GM19023 (cell line): ENCODE measurements at regions not wholly inside any gene's neighbourhood (a gene's known extent, or its start where the extent isn't known, plus 50 kb on each side); places are given as distances from the start of the nearest gene placed in this dataset.

Experiments
- ATAC-seq: cut with Tn5 transposase; IDR thresholded peaks from one replicate; pipeline ENCODE4 v1.9.1; 2021; ENCODE audit warnings: mild to moderate bottlenecking, moderate library complexity; ENCODE audit not compliant: unreplicated experiment

DNA sequence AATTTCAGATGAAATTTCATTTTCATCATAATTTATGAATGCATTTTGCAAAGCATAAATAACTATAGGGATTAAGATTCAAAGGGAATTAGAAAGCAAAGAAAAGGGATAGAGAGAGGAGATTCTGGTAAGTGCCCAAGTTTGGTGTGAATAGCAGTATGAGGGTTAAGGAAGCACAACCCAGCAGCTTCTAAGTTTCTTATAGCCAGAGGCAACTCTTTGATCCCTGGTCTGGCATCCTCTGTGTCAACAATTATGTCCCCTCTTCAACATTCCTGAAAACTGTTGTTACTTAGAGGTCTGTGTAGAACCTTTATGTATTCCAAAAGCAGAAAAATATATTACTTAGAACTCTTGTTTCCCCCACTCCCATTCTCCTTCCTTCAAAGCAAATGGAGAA is 171.6 kb upstream of the SATB2 start:
- ATAC-seq = no peak

DNA sequence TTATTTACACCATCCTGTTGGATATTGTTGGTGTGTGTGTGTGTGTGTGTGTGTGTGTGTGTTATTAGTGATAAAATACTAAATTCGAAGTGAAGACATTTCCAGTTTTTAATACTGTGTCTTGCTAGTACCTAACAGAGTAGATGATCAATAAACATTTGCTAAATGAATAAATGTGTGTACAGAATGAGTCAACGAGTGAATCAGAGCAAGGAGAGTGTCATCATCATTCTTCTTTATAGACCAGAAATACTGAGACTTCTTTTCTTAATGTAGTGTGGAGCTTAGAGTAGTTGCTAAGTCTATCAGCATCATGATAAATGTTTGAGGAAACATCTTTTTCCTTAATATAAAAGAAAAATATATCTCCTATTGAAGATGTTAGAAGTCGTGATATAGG is 169.7 kb upstream of the SATB2 start:
- ATAC-seq = no peak

DNA sequence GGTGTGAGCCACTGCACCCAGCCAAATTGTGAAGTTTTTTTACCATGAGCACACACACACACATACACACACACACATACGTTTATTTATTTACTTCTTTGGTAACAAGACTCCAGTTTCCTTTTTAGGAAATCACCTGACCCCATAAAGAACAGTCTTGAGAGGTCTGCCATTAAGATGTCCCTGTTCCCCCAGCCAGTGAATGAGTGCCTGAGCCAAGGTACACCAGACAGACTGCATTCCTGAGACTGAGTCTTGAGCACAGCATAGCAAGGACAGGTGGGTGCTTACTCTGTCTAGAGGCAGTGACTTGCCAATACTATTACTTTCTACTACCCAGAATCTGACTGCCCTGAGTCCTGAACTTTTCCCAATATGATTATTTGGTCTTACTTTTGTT is 167.2 kb upstream of the SATB2 start:
- no peak for ATAC-seq

- ATAC-seq = no peak
Measured at GRCh38 chr2:199612509-199613130, 154.9 kb upstream of the SATB2 start.

- no peak for ATAC-seq
Measured at GRCh38 chr2:199607914-199608313, 150.2 kb upstream of the SATB2 start.

DNA sequence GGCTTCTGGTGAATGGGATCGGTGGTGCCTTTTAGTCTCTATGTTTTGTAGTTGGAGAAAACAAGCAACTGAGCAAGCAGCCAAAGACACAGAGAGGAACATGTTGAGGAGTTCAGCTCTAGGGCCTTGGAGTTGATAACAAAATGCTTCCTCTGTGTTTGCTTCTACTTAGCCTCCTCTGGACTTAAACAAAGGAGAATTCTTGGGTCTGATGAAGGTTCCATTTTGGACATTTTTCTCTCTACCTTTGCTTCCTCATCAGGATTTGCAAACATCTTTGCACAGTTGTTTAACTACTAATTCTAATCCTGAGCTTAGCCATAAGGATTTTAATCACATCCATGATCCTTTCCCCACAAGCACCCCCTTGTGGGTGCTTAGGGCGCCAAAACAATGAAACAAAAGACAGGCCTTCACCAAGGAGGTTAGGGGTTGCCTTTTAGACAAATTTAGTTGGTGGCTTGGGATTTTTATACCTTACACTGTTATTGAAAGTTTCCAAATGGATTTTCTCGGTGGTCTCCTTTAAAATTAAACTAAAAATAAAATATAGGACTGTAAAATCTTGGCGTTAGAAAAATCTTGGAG is 148.5 kb upstream of the SATB2 start:
- ATAC-seq = no peak

GRCh38 chr2:199603721-199604291 is 146.1 kb upstream of the SATB2 start:
- ATAC-seq = no peak

- no peak for ATAC-seq
Measured at GRCh38 chr2:199602896-199603717, 145.4 kb upstream of the SATB2 start.

DNA sequence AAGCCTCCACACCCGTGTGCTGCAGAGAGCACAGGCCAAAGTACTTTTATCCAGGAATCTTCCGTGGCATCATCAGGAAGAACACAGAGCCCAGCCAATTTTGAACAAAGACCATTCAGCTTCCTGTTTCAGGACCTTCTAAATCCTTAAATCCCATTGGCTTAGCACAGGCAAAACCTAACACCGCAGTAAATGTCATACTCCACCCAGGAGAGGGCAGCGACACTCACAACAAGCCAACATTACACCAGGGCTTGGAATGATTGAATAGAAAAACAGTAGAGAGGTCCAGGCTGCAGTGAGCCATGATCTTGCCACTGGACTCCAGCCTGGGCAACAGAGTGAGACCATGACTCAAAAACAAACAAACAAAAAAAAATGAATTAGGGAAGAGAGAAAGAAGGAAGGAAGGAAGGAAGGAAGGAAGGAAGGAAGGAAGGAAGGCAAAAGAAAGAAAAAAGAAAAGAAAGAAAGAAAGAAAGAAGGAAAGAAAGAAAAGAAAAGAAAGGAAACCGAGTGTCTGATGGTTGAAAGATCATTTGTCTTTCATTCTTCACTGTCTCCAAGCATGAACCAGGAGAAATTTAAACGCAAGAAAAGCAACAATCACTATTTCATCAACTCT is 144.6 kb upstream of the SATB2 start:
- no peak for ATAC-seq

GRCh38 chr2:199596549-199596948 is 138.8 kb upstream of the SATB2 start:
- ATAC-seq = no peak

GRCh38 chr2:199594443-199594842 is 136.7 kb upstream of the SATB2 start:
- ATAC-seq = no peak

- no peak for ATAC-seq
Measured at GRCh38 chr2:199591826-199592225, 134.1 kb upstream of the SATB2 start.

DNA sequence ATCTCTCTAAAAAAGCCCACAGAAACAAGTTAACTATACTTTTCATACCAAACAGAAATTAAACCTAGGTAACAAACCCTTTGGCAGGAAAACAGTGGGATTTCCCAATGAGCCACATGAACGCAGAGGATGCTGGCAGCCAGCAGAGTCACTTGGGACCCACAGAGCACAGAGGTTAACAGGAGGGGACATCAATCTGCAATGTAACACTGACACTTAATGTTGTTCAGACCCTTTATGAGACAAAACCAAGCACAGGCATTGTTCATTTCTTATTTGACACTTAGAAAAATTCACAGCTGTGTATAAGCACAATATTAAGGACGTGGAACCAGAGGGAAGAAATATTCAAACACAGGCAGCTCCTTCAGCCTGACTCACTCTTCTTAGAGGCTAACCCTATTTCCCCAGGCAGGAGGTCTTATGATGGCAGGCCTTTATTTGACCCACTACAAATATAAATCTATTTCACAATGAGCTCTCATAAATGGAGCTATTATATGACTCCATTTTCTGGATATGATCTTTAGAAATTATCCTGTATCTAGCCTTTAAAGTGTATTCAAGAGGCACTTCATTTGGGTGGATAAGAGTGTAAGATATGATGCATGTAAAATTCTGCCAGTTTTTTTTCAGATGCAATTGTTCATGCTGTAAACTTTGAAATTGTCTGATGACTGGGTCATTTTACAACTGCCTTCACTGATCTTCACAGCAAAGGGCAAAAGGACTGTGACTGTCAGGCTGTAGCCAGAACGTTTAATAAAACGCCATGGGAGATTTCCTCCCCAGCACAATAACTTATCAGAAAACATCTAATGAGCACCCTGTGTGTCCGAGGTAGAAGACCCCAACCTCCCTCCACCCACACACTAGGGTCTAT is 132.8 kb upstream of the SATB2 start:
- ATAC-seq = no peak

DNA sequence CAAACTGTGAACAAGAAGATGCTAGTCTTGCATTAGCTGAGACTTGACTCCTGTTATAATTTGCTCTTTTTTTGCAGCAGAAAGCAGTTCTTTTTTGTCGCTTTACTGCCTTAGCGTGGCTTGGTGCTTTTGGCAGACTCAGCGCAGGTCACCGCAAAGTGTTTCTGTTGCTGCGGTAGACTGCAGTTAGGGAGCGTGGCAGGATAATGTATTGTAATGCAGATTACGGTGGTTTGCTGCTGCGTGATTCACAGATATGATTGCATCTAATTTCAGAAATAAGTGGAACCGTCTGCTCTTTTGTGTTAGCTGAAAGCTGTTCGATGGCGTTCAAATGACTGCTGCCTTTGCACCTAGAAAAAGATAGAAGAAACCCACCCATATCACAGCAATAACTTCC is 131.6 kb upstream of the SATB2 start:
- ATAC-seq = no peak

GRCh38 chr2:199588054-199588453 is 130.3 kb upstream of the SATB2 start:
- no peak for ATAC-seq

- ATAC-seq = no peak
Measured at GRCh38 chr2:199586646-199587045, 128.9 kb upstream of the SATB2 start.

DNA sequence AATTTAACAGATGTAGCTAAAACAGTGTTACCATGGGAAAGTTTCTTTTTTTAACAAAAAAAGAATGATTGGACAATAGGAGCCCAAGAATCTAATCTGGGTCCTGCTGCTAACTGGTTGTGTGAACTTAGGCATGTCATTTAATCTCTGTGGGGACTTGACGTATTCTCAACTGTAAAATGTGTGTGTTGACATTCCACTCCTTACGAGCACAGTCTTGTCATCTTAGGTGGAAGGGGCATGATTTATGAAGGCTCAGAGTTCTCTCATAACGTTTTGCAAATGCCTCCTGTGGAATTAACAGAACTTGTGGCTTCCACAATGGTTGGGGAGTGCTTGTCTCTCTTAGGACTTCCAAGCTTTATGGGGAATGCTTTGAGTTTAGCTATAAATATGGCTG is 125.9 kb upstream of the SATB2 start:
- no peak for ATAC-seq

DNA sequence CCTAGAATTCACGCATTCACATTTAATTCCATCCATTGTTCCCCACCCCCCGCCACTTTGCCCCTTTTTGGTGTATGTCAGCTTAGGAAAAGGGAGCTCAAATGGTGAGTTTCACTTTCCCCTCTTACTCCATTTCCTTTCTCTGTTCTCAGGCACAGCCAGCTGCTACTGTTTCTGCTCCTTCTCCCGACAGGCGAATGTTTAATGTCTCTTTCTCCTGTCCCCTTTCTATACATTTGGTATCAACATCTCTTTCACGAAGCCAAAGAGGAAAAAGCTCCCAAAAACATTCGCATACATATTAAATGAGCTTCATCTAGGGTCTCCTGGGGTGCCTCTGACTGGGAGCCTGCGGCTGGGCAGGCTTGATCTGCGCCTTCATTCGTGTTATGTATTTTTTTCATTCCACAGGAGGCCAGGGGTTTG is 124.2 kb upstream of the SATB2 start:
- ATAC-seq = no peak

DNA sequence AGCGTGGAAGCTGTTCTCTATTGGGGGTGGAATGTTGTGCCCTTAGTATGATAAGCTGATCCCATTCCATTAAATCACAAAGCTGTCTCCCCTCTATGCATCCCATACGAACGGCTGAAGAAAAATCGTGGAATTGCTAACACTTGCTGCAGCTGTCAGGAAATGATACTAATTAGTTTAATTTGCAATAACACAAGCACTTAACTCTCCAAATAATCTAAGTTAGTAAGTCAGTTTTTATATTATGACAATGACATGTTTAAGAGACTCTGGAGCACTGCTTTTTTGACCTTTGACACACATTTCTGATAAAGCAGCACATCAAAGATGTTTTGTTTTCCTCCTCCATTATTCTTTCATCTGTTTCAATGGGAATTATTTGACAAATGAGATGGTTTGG is 123.7 kb upstream of the SATB2 start:
- no peak for ATAC-seq

DNA sequence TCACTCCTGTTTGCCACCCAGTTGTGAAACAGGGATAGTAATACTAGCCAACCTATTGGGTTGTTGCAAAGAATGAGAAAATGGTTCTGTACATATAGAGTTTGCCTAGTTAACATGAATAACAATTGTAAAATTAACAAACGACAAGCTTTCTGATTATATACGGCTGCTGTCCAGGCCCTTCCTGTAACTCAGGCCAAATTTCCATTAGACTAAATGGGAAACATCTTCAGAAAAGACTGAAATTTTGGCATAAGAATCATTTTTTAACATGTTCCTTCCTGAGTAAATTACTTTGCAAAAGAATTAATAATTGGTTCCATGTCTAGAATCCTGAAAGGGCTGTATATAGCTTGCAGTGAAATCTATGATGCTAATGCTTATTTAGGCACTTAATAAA is 117.7 kb upstream of the SATB2 start:
- no peak for ATAC-seq
